H1 (cell line): ENCODE measurements at regions not wholly inside any gene's neighbourhood (a gene's known extent, or its start where the extent isn't known, plus 50 kb on each side); places are given as distances from the start of the nearest gene placed in this dataset.

Source experiments
- BACH1 ChIP-seq: IDR thresholded peaks from 2 replicates; pipeline ENCODE4 v1.6.1; 2012; ENCODE audit warnings: low read length, improper control_type of control experiment
- CBX5 ChIP-seq: fragments of 300-800, 300-1000 bp; sonication (generic); IDR thresholded peaks from 2 replicates; pipeline ENCODE4 v1.7.1; 2016; ENCODE audit warnings: antibody characterized with exemption, low read length, low read depth
- CHD1 ChIP-seq: IDR thresholded peaks from 2 replicates; pipeline ENCODE4 v1.6.1; 2012; ENCODE audit warnings: low read depth, low read length, improper control_type of control experiment
- CHD7 ChIP-seq: fragments of 300-600 bp; sonication (generic); IDR thresholded peaks from 2 replicates; pipeline ENCODE4 v1.7.1; 2012; ENCODE audit warnings: low read length, moderate library complexity, mild to moderate bottlenecking, inconsistent platforms; ENCODE audit not compliant: insufficient replicate concordance
- EP300 ChIP-seq, 2 experiments: IDR thresholded peaks; 1 replicate in 1 of 2; 2 replicates in 1 of 2; pipeline ENCODE4 v1.6.1; 2011 to 2012; ENCODE audit warnings: low read depth in 2 of 2, low read length in 2 of 2, mild to moderate bottlenecking in 2 of 2, borderline replicate concordance in 1 of 2, inconsistent platforms in 1 of 2, moderate library complexity in 1 of 2
- FOSL1 ChIP-seq: IDR thresholded peaks from 2 replicates; pipeline ENCODE4 v1.6.1; 2011; ENCODE audit warnings: mild to moderate bottlenecking, low read depth, low read length, moderate library complexity; ENCODE audit not compliant: insufficient read depth
- HDAC2 ChIP-seq, 2 experiments: fragments of 300-600 bp in 1 of 2; sonication (generic) in 1 of 2; IDR thresholded peaks; 2 replicates each; pipeline ENCODE4 v1.6.1; 2011 to 2012; ENCODE audit warnings: low read depth in 2 of 2, low read length in 2 of 2, mild to moderate bottlenecking in 2 of 2, moderate library complexity in 2 of 2, borderline replicate concordance in 1 of 2, inconsistent platforms in 1 of 2
- HDAC6 ChIP-seq: IDR thresholded peaks from one replicate; pipeline ENCODE4 v1.7.1; 2012; ENCODE audit warnings: low read depth, mild to moderate bottlenecking, inconsistent platforms, low read length, moderate library complexity
- SP4 ChIP-seq: IDR thresholded peaks from 2 replicates; pipeline ENCODE4 v1.6.1; 2012; ENCODE audit warnings: low read length, inconsistent platforms
- SRF ChIP-seq: IDR thresholded peaks from 2 replicates; pipeline ENCODE4 v1.6.1; 2011; ENCODE audit warnings: mild to moderate bottlenecking, low read depth, low read length, moderate library complexity
- TBP ChIP-seq: IDR thresholded peaks from 2 replicates; pipeline ENCODE4 v1.6.1; 2011; ENCODE audit warnings: low read depth, low read length, improper control_type of control experiment
- ZNF274 ChIP-seq: IDR thresholded peaks from 2 replicates; pipeline ENCODE4 v1.7.0; 2012; ENCODE audit warnings: low read length, borderline replicate concordance; ENCODE audit errors: extremely low read depth

GRCh38 chr1:208511242-208511860 lies 267.2 kb upstream of the PLXNA2 start (continued):
- no peak for TF ChIP-seq CHD7
- no peak for TF ChIP-seq CBX5
- no peak for TF ChIP-seq SRF
- no peak for TF ChIP-seq SP4
- TF ChIP-seq FOSL1, result no peak
- TF ChIP-seq ZNF274, result no peak
- TF ChIP-seq CHD1, result no peak
- TF ChIP-seq HDAC2 (IDR thresholded peaks at IDR 0.05; ENCODE audit: borderline replicate concordance in 1 of 2, low read depth in 2 of 2, low read length in 2 of 2), result no peak
- TF ChIP-seq BACH1, result no peak
- TF ChIP-seq HDAC6, result no peak
- TF ChIP-seq TBP, result no peak
- no peak for TF ChIP-seq EP300 (IDR thresholded peaks at IDR 0.05; ENCODE audit: borderline replicate concordance in 1 of 2, low read depth in 2 of 2, low read length in 2 of 2)
